ENCODE measurements at regions not wholly inside any gene's neighbourhood (a gene's known extent, or its start where the extent isn't known, plus 50 kb on each side); places are given as distances from the start of the nearest gene placed in this dataset.
"Not testable (repeated sequence)": the region's sequence is repeated elsewhere in the genome, so short reads cannot be mapped to it uniquely, and the experiment has no call there.

DNA sequence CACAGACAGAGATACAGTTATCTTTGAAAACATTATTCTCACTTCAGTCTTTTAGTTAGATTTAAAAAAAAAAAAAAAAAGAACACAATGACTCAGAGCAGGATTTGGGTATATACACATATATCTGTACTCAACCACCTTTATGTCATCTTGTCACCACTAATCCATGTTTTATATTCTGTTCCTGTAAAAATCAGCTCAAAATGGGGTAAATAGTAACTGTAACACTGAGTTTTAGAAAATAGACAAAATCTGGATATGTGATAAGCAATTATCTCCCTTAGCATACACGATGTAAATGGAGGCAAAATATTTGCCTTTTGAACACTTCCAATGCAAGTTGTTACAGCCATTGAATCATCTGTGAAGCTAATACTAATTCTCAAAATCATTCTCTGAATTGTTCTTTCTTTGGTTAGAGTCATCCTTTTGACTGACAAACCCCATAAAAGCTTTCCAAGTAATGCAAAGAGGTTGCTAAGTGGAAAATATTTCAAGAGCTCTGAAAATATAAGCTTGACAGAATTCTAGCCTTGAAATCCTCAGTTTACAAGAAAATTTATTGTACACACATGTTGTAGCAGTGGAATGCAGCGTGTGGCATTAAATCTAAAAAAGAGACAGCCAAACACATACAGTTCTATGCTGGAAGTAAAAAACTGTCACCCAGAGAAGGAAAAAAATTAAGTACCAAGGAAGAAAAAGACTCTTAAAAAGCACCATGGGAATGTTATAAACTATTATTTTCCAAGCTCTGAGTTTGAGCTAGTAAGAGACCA, 502.2 kb upstream of the PHF14 start:
- no peak for DNase-seq (ENCODE audit: low read depth)

DNA sequence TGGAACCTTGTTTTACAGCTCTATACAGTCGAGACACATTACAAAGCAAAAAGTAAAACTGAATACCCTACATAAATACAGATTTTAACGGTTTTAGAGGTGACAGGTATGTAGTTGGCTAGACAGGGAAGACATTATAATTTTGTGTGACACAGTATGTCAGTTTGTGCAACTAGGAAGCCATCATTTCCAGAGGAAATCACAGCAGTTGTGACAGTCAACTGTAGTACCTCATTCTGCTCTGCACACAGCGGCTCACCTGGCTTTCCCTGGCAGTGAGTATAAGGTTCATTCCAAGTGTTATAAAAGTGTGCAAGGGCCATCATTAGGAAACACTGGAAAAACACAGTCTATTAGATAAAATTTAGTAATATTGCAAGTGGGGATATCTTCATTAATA, 501.6 kb upstream of the PHF14 start:
- no peak for DNase-seq (ENCODE audit: low read depth)

DNA sequence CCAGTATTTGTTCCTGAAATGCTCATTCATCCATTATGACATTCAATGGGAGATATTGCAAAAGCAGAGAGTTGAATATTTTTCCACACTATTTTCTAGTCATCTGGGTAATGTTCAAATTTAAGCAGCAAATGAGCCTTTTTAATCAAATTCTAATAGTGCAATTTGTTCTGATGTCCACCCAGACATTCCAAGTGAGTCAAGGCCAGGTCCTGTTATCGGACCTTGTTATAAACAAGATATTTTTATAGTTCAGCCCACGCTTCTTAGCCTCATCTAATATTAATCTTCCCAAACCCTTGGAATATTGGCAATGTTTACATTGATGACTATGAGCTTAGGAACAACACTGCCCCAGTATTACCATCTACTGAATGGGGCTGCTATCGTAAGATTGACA, 500.1 kb upstream of the PHF14 start:
- no peak for DNase-seq (ENCODE audit: low read depth)

DNA sequence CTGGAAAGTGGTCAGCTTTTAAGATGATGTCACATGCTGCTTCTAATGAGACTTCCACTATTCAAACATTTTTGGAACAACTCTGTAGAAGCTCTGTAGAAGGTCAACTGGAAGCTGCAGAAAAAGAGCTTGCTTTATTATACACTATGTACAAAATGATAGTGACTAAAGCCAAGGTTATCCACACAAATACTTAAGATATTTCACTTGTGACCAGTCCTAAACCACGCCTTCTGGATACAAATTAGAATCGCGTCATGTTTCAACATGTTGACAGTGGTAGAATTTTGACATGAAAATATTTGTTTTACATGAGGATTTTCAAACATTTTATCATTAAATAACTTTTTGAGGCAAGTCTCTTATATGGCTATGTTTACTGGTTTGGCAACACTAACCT, 499.6 kb upstream of the PHF14 start:
- DNase-seq (ENCODE audit: low read depth) = no peak

DNA sequence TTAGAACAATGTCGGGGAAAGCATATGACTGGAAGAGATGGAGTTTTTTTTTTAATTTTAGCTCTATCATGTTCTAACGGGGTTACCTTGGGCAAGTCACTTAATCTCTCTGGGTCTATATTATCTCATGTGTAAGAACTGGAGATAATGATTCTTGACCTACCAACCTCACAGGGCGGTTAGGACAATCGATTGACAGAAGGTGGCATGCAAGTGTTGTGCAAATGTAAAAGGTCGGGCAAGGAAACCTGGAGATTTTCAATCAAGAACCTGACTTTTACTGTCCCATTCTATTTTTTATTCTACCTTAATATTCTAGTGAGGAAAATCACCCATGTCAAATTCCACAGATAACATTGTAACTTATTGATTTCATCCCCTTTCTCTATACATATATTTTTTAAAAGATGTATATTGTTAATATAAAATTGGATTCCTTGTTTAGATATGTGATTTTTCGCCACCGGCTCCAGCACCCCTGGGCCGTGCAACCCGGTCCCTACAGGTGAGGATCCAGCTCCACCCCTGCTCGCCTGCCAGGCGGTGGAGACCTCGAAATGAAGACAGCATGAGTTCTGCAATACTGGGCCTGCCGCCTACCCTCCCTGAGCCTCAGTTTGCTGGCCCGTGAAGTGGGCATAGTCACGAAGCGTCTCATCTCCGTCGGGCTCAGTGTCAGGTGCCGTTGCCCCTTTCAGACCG, 497.6 kb upstream of the PHF14 start:
- no peak for DNase-seq (ENCODE audit: low read depth)

DNA sequence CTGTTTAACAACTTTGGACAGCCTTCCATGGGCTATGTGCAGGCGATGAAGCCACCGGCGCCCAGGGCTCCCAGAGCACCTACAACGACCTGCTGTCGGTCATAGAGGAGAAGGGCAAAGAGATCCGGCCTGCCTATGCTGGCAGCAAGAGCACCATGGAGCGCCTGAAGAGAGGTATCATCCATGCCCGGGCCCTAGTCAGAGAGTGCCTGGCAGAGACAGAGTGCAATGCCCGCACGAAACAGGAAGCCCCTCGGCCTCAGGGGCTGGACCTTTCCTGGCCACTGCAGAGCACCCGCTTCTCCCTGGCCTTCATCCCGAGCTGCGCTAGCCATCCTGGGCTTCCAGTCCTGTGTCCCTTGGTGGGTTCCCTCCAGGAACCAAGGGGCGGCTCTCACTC, 497.0 kb upstream of the PHF14 start:
- DNase-seq (ENCODE audit: low read depth) = no peak

DNA sequence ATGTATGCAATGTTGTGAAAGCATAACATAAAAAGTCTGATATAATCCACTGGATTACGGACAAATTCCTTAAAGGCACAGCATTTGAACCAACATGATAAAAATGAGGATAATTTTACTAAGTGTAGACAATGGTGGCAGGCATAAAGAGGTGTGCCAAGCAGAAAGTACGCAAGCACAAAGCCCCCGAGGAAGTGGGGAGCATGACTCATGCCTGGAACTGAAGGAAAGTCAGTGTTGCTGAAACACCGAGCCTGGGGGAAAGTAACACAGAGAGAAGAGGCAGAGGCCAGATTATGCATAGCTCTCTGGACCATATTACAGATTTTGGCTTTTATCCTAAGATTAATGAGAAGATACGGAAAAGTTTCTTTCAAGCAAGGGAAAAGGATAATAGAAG, 490.0 kb upstream of the PHF14 start:
- DNase-seq (ENCODE audit: low read depth) = no peak

DNA sequence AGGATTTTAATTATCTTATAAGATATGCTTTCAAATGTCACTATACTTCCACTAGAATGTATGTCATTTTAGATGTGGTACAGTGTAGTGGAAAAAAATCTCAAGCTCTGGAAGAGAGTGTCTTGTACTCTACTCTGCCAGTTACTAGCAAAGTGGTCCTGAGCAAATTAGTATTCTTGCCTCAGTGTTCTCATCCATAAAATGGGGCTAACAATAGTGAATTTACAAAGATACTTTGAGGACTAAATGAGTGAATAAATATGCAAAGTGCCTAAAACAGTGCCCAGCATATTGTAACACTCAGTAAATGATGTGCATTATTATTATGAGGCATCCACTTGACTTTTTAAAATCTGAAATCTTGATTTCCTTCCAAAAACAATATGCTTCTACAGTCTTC, 488.9 kb upstream of the PHF14 start:
- DNase-seq (ENCODE audit: low read depth) = no peak

DNA sequence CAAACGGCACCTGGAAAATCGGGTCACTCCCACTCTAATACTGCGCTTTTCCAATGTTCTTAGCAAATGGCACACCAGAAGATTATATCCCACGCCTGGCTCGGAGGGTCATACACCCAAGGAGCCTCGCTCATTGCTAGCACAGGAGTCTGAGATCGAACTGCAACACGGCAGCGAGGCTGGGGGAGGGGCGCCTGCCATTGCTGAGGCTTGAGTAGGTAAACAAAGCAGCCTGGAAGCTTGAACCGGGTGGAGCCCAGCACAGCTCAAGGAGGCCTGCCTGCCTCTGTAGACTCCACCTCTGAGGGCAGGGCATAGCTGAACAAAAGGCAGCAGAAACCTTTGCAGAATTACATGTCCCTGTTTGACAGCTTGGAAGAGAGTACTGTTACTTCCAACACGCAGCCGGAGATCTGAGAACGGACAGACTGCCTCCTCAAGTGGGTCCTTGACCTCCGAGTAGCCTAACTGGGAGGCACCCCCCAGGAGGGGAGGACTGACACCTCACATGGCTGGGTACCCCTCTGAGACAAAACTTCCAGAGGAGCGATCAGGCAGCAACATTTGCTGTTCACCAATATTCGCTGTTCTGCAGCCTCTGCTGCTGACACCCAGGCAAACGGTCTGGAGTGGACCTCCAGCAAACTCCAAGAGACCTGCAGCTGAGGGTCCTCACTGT, 472.3 kb upstream of the PHF14 start:
- DNase-seq (ENCODE audit: low read depth) = not testable (repeated sequence)

DNA sequence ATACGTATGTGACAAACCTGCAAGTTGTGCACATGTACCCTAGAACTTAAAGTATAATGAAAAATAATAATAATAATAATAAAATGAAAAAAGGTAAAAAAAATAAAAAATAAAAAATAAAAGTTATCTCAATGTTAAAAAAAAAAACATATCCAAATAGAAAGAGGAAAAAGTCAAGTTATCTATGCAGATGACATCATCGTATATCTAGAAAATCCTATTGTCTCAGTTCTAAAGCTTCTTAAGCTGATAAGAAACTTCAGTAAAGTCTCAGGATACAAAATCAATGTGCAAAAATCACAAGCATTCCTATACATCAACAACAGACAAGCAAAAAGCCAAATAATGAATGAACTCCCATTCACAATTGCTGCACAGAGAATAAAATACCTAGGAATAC, 466.6 kb upstream of the PHF14 start:
- DNase-seq (ENCODE audit: low read depth) = no peak

DNA sequence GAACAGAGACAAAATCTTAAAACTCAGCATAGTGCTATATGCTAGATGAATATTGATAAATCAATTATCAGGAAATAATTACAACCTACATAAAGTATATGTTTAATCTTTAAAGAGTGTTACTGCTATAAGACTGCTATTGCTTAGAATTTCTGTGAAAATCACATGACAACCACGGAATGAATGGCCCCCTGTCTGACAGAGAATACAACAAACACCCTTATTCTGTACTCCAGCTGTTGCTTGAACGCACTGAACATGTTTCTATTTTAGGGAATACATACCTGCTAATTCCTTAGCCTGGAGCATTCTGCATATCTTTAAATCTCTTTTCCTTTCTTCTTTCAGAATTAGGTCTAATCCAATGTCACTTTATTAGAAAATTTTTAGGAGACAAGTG, 452.4 kb upstream of the PHF14 start:
- no peak for DNase-seq (ENCODE audit: low read depth)

DNA sequence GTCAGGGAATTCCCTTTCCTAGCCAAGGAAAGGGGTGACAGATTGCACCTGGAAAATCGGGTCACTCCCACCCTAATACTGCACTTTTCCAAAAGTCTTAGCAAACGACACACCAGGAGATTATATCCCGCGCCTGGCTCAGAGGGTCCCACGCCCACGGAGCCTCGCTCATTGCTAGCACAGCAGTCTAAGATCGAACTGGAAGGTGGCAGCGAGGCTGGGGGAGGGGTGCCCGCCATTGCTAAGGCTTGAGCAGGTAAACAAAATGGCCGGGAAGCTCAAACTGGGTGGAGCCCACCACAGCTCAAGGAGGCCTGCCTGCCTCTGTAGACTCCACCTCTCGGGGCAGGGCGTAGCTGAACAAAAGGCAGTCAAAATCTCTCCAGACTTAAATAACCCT, 440.2 kb upstream of the PHF14 start:
- not testable (repeated sequence) for DNase-seq (ENCODE audit: low read depth)

DNA sequence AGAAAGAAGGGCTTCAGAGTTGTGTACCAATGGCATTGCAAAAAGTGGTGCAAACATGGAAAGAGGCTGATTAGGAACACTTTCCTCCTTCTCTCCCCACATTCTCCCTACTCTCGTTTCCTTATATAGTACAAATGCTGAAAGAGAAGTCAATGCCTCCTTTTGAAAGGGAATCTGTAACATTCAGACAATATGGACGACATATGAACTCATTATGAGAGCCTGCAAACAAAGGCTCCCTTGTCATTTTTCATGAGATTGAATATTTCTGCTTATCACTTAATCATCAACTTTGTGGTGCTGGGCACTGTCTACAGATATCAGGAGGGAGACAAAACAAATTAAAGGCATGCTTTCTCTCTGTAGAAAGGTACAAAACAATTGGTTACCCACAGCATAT, 437.1 kb upstream of the PHF14 start:
- DNase-seq (ENCODE audit: low read depth) = no peak

DNA sequence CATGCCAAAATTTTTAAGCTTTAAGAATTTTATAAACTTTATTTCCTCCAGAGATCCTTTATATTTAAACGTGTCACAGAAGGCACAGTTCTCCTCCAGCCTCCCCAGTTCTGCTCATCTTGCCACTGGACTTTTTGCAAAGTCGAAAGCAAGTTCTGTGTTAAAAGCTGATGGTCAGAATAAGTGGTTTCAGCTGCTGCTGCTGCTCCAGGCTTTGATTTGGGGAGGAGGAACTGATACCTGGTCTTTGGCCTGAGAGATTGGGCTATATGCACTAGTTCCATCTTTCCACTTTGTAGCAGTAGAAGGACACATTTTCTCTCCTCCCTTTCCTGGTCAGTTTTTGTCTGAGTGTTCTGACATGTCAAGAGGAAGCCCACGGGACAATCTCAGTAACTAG, 435.9 kb upstream of the PHF14 start:
- DNase-seq (ENCODE audit: low read depth) = no peak

DNA sequence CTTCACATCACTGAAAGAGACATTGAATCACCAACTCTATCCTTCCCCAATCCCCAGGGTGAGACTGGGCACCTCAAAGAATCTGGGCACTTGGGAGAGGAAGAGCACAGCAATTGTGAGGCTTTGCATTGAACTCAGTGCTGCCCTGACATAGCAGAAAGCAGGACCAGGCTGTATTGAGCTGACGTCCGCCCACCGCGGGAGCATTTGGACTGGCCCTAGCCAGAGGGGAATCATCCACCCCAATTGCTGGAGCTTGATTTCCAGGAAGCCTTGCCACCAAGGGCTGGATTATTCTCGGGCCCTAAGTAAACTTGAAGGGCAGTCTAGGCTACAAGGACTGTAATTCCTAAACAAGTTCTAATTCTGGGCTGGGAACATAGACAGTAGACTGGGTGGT, 416.3 kb upstream of the PHF14 start:
- DNase-seq (ENCODE audit: low read depth) = no peak

DNA sequence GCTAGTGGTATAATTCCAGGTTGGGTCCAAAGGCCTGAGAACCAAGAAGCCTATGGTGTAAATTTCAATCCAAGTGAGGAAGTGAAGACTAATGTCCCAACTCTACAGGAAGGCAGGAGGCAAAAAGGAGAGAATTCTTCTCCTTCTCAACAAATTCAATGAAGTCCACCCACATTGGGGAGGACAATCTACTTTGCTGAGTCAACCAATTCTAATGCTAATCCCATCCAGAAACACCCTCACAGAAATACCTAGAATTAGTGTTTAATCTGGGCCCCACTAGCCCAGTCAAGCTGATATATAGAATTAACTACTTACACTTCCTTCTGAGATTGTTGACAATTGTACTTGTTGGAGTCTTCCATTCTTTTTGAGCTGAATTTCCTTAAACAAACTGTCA, 413.2 kb upstream of the PHF14 start:
- no peak for DNase-seq (ENCODE audit: low read depth)

DNA sequence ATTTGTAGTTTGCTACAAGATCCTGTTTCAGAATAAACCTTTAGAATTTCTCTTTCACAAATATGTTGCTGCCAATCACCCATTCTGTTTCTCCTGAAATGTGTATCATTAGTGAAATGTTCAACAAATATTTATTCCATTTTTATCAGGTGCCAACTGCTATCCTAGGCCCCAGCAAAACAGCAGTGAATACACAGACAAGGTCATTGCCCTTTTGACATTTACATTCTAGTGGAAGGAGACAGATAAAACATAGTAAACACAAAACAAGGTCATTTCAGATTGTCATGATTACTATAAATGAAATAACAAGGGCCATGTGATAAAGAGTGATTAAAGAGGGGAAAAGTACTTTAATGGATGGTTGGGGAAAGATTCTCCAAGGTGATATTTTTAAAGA, 404.8 kb upstream of the PHF14 start:
- no peak for DNase-seq (ENCODE audit: low read depth)

DNA sequence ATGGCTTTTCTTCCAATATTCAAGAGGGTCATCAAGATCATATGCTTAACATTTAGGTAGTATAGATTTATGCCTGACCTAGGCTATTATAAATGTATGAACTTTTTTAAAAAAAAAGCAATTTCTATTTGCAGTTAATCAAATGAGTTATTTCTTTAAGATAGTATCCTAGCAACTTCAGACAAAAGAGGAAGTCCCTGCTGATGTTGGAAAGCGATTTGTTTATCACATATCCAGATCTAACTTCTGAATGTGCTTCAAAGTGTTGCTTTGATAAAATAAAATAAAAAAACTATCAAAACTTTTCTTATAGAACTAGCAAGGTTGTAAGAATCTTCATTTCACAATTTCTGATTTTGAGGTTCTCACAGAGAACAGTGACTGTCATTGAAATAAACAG, 401.9 kb upstream of the PHF14 start:
- no peak for DNase-seq (ENCODE audit: low read depth)

DNA sequence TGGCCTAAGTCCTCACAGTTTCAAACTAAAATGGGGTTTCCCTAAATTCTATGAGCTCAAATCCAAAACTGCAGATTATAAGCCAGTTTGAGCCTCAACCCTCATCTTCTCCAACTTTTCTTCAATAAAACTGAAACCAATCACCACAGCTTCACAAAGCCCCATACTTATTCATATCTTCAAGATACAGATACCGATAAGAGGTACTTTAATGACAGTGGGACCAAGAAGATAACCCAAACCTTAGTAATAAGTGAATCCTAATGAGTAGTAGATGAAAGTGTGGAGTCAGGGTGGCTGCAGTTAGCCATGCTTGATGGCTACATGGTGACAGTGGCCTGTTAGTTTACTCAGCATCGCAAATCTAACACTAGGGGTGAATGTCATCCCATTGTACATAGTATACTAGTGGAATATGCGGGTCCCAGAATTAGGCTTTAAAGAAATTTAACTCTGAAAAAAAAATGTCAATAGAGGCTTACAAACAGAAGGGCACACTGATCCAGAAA, 395.8 kb upstream of the PHF14 start:
- DNase-seq (ENCODE audit: low read depth) = no peak

DNA sequence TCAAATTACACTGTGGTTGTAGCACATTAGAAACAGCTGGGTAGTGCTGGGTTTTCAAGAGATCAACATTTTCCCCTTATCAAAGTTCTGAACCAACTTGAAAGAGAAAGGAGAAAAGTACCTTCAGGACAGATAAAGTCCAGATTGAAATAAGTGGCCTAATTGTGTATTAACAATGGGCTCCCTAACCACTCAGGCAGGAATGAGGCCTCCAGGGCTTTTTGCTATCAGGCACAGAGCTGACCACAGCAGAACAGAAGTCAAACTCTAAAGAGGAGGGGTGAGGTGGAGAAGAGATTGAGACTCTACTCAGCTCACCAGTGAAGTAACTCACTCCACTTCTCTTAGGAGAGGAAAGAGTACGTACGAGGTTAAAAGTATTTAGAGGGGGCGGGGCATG, 394.1 kb upstream of the PHF14 start:
- DNase-seq (ENCODE audit: low read depth) = no peak

DNA sequence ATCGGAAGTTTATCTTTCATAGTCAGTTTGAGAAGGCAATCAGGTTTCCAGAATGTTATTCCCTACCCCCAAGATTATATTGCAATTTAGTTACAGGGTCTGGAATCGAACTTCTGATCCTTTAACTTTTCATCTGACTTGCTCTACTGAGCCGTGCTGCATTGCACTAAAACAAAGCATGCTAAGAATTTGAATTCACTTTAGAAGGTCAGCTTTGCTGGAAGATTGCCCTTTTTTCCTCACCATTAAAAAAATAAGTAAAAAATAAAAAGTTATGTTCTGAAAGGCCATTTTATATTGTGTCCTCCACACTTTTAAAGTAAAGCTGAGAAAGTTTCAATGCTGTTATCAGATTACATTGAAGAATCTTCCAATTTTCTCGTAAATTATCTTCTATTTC, 388.8 kb upstream of the PHF14 start:
- DNase-seq (ENCODE audit: low read depth) = no peak

DNA sequence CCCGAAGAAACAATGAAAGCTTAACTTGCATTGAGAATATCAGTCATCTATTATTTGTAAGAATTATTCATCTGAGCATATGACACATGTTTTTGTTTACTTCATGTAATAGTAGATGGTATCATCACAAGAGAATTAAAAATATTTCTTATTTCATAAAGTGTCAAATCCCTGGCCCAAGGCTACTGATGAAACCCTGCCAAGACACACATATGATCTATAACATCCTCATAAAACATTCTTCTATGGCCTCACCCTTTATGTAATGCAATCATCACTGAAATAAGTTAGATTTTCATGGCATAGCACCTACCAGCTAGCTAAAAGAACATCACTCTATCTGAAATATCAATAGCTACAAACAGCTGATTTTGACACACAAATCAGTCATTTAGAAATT, 385.6 kb upstream of the PHF14 start:
- no peak for DNase-seq (ENCODE audit: low read depth)

DNA sequence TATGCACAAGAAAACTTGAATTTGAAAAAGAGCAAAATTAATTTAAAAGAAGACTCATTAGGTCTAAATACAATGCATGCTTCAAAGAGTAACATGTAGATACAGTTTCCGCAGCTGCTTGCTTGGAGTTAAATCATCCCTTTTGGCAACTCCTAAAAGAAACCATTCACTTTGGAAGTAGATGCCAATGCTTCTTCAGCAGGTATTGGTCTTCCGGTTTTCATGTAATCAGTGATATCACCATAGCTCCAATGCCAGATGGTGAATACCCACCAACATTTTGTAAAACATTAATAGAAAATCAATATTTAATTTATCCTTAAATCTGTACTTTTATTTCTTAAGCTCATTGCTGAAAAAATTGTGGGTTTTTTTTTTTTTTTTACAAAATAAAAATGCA, 381.1 kb upstream of the PHF14 start:
- no peak for DNase-seq (ENCODE audit: low read depth)
